HEK293 (cell line): ENCODE measurements at regions not wholly inside any gene's neighbourhood (a gene's known extent, or its start where the extent isn't known, plus 50 kb on each side); places are given as distances from the start of the nearest gene placed in this dataset.
A peak's percentile ranks its signal among the peaks of the same experiment; 100 is the strongest.

Experiments
- BCL11B ChIP-seq: fragments of 450-650 bp; formaldehyde crosslinking; IDR thresholded peaks from 2 replicates; pipeline ENCODE4 v1.5.1; 2016; ENCODE audit warnings: low read depth, missing biosample characterization, missing genetic modification characterization
- GLIS1 ChIP-seq: fragments of 450-650 bp; formaldehyde crosslinking; IDR thresholded peaks from 2 replicates; pipeline ENCODE4 v1.5.1; 2016; ENCODE audit warnings: missing biosample characterization, missing genetic modification characterization
- IKZF3 ChIP-seq: fragments of 450-650 bp; IDR thresholded peaks from 2 replicates; pipeline ENCODE4 v1.5.0; 2018; ENCODE audit warnings: missing biosample characterization, mild to moderate bottlenecking, missing genetic modification characterization, moderate library complexity
- OVOL3 ChIP-seq: fragments of 450-650 bp; formaldehyde crosslinking; IDR thresholded peaks from 2 replicates; pipeline ENCODE4 v1.5.1; 2016; ENCODE audit warnings: missing biosample characterization, missing genetic modification characterization
- SETDB1 ChIP-seq: IDR thresholded peaks from one replicate; pipeline ENCODE4 v1.6.1; 2017; ENCODE audit warnings: mild to moderate bottlenecking, low read length, moderate library complexity, mixed read lengths; ENCODE audit not compliant: insufficient read length
- SP7 ChIP-seq: fragments of 450-650 bp; formaldehyde crosslinking; IDR thresholded peaks from 2 replicates; pipeline ENCODE4 v1.5.1; 2016; ENCODE audit warnings: missing biosample characterization, missing genetic modification characterization
- WT1 ChIP-seq: fragments of 450-650 bp; formaldehyde crosslinking; IDR thresholded peaks from 2 replicates; pipeline ENCODE4 v1.5.1; 2016; ENCODE audit warnings: missing biosample characterization, missing genetic modification characterization
- ZFP69B ChIP-seq: fragments of 450-650 bp; formaldehyde crosslinking; IDR thresholded peaks from 2 replicates; pipeline ENCODE4 v1.5.1; 2016; ENCODE audit warnings: missing biosample characterization, missing genetic modification characterization
- ZNF214 ChIP-seq: fragments of 450-650 bp; formaldehyde crosslinking; IDR thresholded peaks from 2 replicates; pipeline ENCODE4 v1.5.1; 2017; ENCODE audit warnings: missing biosample characterization, mild to moderate bottlenecking, missing genetic modification characterization, borderline replicate concordance
- ZNF239 ChIP-seq: fragments of 450-650 bp; formaldehyde crosslinking; IDR thresholded peaks from 2 replicates; pipeline ENCODE4 v1.5.1; 2016; ENCODE audit warnings: missing biosample characterization, missing genetic modification characterization
- ZNF341 ChIP-seq: fragments of 450-650 bp; formaldehyde crosslinking; IDR thresholded peaks from 2 replicates; pipeline ENCODE4; 2016; ENCODE audit warnings: low read depth, missing biosample characterization, missing genetic modification characterization
- ZNF350 ChIP-seq: fragments of 450-650 bp; formaldehyde crosslinking; IDR thresholded peaks from 2 replicates; pipeline ENCODE4 v1.5.0; 2017; ENCODE audit warnings: missing biosample characterization, mild to moderate bottlenecking, missing genetic modification characterization
- ZNF548 ChIP-seq: fragments of 450-650 bp; formaldehyde crosslinking; IDR thresholded peaks from 2 replicates; pipeline ENCODE4 v1.5.1; 2016; ENCODE audit warnings: missing biosample characterization, missing genetic modification characterization
- ZNF555 ChIP-seq: fragments of 450-650 bp; formaldehyde crosslinking; conservative IDR thresholded peaks from 2 replicates; pipeline ENCODE4 v1.5.1; 2017; ENCODE audit warnings: missing biosample characterization, mild to moderate bottlenecking, missing genetic modification characterization, inconsistent platforms
- ZNF610 ChIP-seq: fragments of 450-650 bp; formaldehyde crosslinking; IDR thresholded peaks from 2 replicates; pipeline ENCODE4 v1.5.1; 2016; ENCODE audit warnings: missing biosample characterization, missing genetic modification characterization, borderline replicate concordance
- ZNF629 ChIP-seq: fragments of 450-650 bp; formaldehyde crosslinking; IDR thresholded peaks from 2 replicates; pipeline ENCODE4 v1.5.1; 2017; ENCODE audit warnings: missing biosample characterization, missing genetic modification characterization
- ZNF768 ChIP-seq: fragments of 450-650 bp; formaldehyde crosslinking; IDR thresholded peaks from 2 replicates; pipeline ENCODE4 v1.5.1; 2018; ENCODE audit warnings: missing biosample characterization, mild to moderate bottlenecking, missing genetic modification characterization
- ZNF776 ChIP-seq: fragments of 450-650 bp; formaldehyde crosslinking; IDR thresholded peaks from 2 replicates; pipeline ENCODE4 v1.5.0; 2017; ENCODE audit warnings: missing biosample characterization, missing genetic modification characterization, borderline replicate concordance
- ZSCAN16 ChIP-seq: fragments of 450-650 bp; formaldehyde crosslinking; IDR thresholded peaks from 2 replicates; pipeline ENCODE4 v1.5.1; 2016; ENCODE audit warnings: missing biosample characterization, missing genetic modification characterization
- ZSCAN30 ChIP-seq: fragments of 450-650 bp; IDR thresholded peaks from 2 replicates; pipeline ENCODE4 v1.5.1; 2018; ENCODE audit warnings: missing biosample characterization, mild to moderate bottlenecking, missing genetic modification characterization, moderate library complexity
- TF ChIP-seq, protein P1 (sequence below): fragments of 450-650 bp; formaldehyde crosslinking; IDR thresholded peaks from 2 replicates; pipeline ENCODE4 v1.5.1; 2016; ENCODE audit warnings: missing biosample characterization, missing genetic modification characterization
- TF ChIP-seq, protein P2 (sequence below): sonication (generic); formaldehyde crosslinking; IDR thresholded peaks from 2 replicates; pipeline ENCODE4 v1.8.1; 2022; ENCODE audit warnings: mild to moderate bottlenecking, moderate library complexity, missing genetic modification reagents
- TF ChIP-seq, protein P3 (sequence below): fragments of 450-650 bp; formaldehyde crosslinking; IDR thresholded peaks from 2 replicates; pipeline ENCODE4 v1.5.1; 2016; ENCODE audit warnings: missing biosample characterization, missing genetic modification characterization
- TF ChIP-seq, protein P4 (sequence below): fragments of 450-650 bp; formaldehyde crosslinking; IDR thresholded peaks from 2 replicates; pipeline ENCODE4 v1.5.1; 2016; ENCODE audit warnings: missing biosample characterization, missing genetic modification characterization
- TF ChIP-seq, protein P5 (sequence below): fragments of 450-650 bp; formaldehyde crosslinking; IDR thresholded peaks from 2 replicates; pipeline ENCODE4 v1.5.1; 2016; ENCODE audit warnings: missing biosample characterization, missing genetic modification characterization, low read depth
- TF ChIP-seq, protein P6 (sequence below): fragments of 450-650 bp; formaldehyde crosslinking; conservative IDR thresholded peaks from 2 replicates; pipeline ENCODE4 v1.5.1; 2016; ENCODE audit warnings: low read depth, missing biosample characterization, missing genetic modification characterization

DNA sequence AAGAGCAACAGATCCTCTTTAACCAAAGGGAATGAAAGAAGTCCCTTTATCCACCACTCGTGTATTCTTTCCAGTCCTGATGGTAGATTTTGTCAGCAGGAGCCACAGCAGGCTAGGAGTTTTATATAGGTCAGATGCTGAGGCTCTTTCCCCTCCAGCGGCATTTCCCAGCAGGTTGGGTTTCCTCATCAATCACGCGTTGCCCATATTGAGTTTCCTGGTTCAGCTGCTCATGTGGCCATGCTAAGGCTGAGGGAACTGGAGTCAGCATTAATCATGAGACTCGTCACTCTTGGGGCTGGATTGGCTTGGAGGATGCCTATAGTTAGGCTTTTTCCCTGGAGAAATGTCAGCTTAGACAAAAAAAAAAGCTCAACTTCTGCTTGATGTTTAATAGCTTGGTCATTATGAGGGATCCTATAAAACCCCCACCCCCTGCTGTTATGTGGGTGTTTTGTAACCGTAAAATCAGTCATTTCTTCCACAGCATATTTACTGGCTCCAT lies 193.4 kb upstream of the GAS1 start (continued):
- TF ChIP-seq, protein P1, sequence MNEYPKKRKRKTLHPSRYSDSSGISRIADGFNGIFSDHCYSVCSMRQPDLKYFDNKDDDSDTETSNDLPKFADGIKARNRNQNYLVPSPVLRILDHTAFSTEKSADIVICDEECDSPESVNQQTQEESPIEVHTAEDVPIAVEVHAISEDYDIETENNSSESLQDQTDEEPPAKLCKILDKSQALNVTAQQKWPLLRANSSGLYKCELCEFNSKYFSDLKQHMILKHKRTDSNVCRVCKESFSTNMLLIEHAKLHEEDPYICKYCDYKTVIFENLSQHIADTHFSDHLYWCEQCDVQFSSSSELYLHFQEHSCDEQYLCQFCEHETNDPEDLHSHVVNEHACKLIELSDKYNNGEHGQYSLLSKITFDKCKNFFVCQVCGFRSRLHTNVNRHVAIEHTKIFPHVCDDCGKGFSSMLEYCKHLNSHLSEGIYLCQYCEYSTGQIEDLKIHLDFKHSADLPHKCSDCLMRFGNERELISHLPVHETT (tag by site-specific recombination) = peak; percentile 38; the same call in 1 of the 2 replicates
- TF ChIP-seq ZNF341 (tag by site-specific recombination) = no peak; the same call in none of the 2 replicates
- TF ChIP-seq ZNF610 (tag by site-specific recombination) = peak; percentile 72; the same call in 1 of the 2 replicates
- no peak for TF ChIP-seq ZNF350 (tag by site-specific recombination)
- TF ChIP-seq BCL11B (tag by site-specific recombination) = no peak
- TF ChIP-seq IKZF3 (tag by site-specific recombination) = peak; percentile 80
- peak; percentile 77 for TF ChIP-seq ZSCAN30 (tag by site-specific recombination)
- peak; percentile 79 for TF ChIP-seq ZNF629 (tag by site-specific recombination)
- TF ChIP-seq ZNF548 = no peak
- TF ChIP-seq, protein P2, sequence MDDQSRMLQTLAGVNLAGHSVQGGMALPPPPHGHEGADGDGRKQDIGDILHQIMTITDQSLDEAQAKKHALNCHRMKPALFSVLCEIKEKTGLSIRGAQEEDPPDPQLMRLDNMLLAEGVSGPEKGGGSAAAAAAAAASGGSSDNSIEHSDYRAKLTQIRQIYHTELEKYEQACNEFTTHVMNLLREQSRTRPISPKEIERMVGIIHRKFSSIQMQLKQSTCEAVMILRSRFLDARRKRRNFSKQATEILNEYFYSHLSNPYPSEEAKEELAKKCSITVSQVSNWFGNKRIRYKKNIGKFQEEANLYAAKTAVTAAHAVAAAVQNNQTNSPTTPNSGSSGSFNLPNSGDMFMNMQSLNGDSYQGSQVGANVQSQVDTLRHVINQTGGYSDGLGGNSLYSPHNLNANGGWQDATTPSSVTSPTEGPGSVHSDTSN (CRISPR knock-in tag) = no peak
- TF ChIP-seq, protein P3, sequence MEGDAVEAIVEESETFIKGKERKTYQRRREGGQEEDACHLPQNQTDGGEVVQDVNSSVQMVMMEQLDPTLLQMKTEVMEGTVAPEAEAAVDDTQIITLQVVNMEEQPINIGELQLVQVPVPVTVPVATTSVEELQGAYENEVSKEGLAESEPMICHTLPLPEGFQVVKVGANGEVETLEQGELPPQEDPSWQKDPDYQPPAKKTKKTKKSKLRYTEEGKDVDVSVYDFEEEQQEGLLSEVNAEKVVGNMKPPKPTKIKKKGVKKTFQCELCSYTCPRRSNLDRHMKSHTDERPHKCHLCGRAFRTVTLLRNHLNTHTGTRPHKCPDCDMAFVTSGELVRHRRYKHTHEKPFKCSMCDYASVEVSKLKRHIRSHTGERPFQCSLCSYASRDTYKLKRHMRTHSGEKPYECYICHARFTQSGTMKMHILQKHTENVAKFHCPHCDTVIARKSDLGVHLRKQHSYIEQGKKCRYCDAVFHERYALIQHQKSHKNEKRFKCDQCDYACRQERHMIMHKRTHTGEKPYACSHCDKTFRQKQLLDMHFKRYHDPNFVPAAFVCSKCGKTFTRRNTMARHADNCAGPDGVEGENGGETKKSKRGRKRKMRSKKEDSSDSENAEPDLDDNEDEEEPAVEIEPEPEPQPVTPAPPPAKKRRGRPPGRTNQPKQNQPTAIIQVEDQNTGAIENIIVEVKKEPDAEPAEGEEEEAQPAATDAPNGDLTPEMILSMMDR (tag by site-specific recombination) = no peak
- TF ChIP-seq GLIS1 (tag by site-specific recombination) = no peak
- TF ChIP-seq ZNF214 = no peak
- TF ChIP-seq ZNF768 = no peak
- TF ChIP-seq OVOL3 (tag by site-specific recombination) = peak; percentile 63; the same call in 1 of the 2 replicates
- TF ChIP-seq ZFP69B (tag by site-specific recombination) = no peak
- TF ChIP-seq, protein P4, sequence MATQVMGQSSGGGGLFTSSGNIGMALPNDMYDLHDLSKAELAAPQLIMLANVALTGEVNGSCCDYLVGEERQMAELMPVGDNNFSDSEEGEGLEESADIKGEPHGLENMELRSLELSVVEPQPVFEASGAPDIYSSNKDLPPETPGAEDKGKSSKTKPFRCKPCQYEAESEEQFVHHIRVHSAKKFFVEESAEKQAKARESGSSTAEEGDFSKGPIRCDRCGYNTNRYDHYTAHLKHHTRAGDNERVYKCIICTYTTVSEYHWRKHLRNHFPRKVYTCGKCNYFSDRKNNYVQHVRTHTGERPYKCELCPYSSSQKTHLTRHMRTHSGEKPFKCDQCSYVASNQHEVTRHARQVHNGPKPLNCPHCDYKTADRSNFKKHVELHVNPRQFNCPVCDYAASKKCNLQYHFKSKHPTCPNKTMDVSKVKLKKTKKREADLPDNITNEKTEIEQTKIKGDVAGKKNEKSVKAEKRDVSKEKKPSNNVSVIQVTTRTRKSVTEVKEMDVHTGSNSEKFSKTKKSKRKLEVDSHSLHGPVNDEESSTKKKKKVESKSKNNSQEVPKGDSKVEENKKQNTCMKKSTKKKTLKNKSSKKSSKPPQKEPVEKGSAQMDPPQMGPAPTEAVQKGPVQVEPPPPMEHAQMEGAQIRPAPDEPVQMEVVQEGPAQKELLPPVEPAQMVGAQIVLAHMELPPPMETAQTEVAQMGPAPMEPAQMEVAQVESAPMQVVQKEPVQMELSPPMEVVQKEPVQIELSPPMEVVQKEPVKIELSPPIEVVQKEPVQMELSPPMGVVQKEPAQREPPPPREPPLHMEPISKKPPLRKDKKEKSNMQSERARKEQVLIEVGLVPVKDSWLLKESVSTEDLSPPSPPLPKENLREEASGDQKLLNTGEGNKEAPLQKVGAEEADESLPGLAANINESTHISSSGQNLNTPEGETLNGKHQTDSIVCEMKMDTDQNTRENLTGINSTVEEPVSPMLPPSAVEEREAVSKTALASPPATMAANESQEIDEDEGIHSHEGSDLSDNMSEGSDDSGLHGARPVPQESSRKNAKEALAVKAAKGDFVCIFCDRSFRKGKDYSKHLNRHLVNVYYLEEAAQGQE (tag by site-specific recombination) = no peak
- TF ChIP-seq, protein P5, sequence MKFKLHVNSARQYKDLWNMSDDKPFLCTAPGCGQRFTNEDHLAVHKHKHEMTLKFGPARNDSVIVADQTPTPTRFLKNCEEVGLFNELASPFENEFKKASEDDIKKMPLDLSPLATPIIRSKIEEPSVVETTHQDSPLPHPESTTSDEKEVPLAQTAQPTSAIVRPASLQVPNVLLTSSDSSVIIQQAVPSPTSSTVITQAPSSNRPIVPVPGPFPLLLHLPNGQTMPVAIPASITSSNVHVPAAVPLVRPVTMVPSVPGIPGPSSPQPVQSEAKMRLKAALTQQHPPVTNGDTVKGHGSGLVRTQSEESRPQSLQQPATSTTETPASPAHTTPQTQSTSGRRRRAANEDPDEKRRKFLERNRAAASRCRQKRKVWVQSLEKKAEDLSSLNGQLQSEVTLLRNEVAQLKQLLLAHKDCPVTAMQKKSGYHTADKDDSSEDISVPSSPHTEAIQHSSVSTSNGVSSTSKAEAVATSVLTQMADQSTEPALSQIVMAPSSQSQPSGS (tag by site-specific recombination) = peak; percentile 42
- no peak for TF ChIP-seq SETDB1
- TF ChIP-seq ZNF555 = no peak
- TF ChIP-seq WT1 (tag by site-specific recombination) = no peak
- no peak for TF ChIP-seq ZNF776 (tag by site-specific recombination)
- TF ChIP-seq, protein P6, sequence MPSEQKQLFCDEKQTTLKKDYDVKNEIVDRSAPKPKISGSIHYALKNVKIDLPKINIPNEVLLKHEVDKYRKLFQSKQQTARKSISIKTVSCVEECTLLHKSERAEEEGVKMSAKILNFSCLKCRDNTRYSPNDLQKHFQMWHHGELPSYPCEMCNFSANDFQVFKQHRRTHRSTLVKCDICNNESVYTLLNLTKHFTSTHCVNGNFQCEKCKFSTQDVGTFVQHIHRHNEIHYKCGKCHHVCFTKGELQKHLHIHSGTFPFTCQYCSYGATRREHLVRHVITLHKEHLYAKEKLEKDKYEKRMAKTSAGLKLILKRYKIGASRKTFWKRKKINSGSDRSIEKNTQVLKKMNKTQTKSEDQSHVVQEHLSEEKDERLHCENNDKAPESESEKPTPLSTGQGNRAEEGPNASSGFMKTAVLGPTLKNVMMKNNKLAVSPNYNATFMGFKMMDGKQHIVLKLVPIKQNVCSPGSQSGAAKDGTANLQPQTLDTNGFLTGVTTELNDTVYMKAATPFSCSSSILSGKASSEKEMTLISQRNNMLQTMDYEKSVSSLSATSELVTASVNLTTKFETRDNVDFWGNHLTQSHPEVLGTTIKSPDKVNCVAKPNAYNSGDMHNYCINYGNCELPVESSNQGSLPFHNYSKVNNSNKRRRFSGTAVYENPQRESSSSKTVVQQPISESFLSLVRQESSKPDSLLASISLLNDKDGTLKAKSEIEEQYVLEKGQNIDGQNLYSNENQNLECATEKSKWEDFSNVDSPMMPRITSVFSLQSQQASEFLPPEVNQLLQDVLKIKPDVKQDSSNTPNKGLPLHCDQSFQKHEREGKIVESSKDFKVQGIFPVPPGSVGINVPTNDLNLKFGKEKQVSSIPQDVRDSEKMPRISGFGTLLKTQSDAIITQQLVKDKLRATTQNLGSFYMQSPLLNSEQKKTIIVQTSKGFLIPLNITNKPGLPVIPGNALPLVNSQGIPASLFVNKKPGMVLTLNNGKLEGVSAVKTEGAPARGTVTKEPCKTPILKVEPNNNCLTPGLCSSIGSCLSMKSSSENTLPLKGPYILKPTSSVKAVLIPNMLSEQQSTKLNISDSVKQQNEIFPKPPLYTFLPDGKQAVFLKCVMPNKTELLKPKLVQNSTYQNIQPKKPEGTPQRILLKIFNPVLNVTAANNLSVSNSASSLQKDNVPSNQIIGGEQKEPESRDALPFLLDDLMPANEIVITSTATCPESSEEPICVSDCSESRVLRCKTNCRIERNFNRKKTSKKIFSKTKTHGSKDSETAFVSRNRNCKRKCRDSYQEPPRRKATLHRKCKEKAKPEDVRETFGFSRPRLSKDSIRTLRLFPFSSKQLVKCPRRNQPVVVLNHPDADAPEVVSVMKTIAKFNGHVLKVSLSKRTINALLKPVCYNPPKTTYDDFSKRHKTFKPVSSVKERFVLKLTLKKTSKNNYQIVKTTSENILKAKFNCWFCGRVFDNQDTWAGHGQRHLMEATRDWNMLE (tag by site-specific recombination) = peak; percentile 13; the same call in 1 of the 2 replicates
- TF ChIP-seq ZNF239 = no peak
- TF ChIP-seq ZSCAN16 (tag by site-specific recombination) = peak; percentile 64; the same call in 1 of the 2 replicates
- TF ChIP-seq SP7 = peak; percentile 95
